HG03280 (cell line): ENCODE measurements at regions not wholly inside any gene's neighbourhood (a gene's known extent, or its start where the extent isn't known, plus 50 kb on each side); places are given as distances from the start of the nearest gene placed in this dataset.
"Not testable (repeated sequence)": the region's sequence is repeated elsewhere in the genome, so short reads cannot be mapped to it uniquely, and the experiment has no call there.

Experiments used
- ATAC-seq: cut with Tn5 transposase; IDR thresholded peaks from one replicate; pipeline ENCODE4 v1.9.1; 2021; ENCODE audit warnings: mild to moderate bottlenecking, moderate library complexity; ENCODE audit not compliant: unreplicated experiment

DNA sequence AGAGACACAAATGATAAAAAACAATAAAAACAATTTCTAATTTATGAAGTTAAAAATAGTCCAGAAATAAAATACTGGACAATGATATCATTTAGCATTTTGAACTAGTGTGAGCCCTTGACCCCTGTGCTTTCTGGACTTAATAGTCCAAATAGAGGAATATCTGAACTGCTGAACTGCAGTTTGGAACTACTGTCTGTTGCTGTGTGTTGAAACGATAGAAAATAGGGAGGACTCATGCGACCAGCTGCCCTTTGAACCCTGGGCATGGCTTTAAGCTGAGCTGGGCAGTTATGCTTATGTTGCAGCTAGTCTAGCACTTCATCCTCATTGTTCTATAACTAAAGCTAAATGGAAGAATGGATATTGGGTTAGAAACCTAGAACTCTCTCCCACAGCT, 99.5 kb downstream of the FMR1NB start:
- no peak for ATAC-seq

DNA sequence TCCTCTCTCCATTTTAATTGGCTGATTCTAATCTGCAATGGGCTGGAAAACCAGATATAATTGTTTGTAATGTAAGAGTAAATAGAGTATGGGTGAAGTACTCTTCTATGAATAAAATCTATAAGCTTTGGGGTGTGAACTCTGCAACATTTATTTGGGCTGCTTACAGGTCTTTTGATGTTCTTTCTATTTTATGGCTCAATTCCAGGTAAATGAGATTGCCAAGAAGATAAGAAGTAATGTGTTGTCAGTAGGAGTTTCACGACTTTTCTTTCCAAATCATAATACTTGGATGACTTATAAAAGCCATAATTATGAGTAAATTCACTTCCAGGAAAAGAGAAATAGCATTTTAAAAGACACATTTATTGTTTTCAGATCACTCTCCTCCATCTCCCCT, 103.5 kb downstream of the FMR1NB start:
- ATAC-seq = no peak

DNA sequence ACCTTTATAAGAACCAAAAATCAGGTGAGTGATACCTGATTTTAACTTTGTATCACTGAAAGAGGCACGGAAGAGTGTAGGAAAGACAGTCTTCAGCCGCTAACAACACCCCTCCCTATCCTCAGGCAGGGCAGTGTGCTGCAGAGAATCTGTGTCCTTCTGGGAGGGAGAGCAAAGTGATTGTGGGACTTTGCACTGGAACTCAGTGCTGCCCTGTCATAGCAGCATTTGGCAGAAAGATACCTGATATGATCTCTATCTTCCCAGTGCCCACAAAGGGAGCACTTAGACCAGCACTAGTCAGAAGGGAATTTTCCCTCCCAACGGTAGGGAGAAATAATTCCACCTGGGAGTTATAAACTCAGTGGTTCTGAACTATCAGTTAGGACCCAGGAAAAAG, 139.0 kb downstream of the FMR1NB start:
- no peak for ATAC-seq

DNA sequence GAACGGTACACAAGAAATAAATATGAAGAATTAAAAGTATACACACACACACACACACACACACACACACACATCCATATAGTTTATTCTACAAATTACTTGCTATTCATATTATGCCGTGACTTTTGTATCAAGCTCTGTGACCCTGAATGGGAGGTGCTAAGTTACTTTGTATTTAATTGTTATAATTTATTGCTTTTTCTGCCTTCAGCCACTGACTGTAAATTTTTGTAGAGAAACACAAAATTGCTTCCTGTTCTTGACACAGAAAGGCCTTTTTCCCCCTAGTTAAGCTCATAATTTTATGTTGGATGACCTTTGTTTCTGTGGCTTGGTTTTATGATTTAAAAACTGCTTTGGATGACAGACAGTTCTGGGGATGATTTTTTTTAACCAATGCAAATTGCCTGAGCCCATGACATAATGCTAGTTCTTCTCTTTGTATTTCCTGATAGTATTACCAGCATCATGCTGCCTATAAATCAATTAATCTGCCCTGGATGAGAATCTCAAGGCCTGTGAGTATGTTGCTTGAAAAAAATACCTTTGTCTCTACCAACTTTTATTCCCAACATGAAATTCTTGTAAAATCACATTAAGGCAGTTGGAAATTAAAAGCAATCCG, 140.0 kb downstream of the FMR1NB start:
- no peak for ATAC-seq

DNA sequence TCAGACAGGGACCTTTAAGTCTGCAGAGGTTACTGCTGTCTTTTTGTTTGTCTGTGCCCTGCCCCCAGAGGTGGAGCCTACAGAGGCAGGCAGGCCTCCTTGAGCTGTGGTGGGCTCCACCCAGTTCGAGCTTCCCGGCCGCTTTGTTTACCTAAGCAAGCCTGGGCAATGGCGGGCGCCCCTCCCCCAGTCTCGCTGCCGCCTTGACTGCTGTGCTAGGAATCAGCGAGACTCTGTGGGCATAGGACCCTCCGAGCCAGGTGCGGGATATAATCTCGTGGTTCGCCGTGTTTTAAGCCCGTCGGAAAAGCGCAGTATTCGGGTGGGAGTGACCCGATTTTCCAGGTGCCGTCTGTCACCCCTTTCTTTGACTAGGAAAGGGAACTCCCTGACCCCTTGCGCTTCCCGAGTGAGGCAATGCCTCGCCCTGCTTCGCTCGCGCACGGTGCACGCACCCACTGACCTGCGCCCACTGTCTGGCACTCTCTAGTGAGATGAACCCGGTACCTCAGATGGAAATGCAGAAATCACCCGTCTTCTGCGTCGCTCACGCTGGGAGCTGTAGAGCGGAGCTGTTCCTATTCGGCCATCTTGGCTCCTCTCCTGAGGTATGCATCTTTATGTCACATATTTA, 147.9 kb downstream of the FMR1NB start:
- not testable (repeated sequence) for ATAC-seq

DNA sequence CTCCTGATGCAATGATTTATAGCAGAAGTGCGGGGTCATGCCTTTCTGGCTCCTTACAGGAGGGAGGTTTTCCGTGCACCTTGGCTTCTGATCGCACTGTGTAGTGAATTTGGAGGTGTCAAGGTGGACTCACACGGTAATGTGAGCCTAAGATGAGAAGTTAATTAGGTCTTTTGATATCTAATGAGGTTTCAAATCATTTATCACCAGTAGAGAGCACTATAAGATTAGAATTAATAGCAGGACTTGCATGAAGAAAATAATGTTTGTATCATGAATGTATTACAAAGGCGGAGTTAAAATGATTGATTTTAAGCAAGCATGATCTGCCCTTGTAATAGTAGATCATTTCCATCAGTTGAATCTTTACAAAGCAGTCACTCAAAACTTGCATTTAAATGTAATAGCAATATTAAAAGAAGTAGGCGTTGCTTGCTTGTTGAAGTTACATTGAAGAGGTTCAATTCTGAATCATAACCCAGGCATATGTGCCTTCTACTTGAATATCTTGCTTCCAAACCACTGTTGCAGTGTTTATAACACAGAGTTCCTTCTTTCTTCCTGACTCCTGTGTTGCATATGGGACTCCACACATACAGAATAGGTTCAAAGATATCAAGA, 152.1 kb downstream of the FMR1NB start:
- no peak for ATAC-seq

DNA sequence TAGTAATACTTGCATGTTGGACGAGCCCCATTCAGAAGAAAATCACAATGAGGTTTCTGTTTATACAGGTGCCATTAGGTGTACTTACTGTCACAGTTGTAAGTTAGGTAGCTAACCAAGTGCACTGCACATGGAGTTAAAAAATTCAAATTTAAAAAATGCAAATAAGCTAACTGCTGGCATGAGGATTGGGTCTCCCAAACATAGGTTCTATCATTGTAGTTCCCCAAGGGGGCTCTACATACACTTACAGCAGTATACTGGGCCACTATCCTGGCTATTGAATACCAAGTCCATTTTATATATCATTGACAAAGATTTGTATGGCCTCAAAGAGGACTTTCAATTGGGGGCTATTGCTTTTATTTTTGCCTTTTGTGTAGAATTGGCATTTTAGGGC, 153.4 kb downstream of the FMR1NB start:
- ATAC-seq = no peak

DNA sequence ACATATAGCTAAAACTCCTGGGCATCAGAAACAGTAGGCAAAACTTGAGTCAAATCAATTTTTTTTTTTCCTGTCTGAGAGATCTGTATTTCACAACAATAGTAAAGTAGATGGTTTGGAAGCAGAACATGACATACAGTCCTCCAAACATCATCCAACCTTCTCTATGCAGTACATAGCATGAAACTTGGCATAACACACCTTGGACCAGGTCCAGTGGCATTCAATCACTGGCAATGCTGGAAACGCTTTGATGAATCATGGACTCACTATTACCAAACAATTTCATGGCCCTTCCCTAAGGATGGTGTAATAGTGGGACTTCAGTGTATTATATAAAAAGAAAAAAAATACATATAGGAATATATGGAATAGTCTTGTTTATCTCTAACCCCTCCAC, 154.6 kb downstream of the FMR1NB start:
- no peak for ATAC-seq

DNA sequence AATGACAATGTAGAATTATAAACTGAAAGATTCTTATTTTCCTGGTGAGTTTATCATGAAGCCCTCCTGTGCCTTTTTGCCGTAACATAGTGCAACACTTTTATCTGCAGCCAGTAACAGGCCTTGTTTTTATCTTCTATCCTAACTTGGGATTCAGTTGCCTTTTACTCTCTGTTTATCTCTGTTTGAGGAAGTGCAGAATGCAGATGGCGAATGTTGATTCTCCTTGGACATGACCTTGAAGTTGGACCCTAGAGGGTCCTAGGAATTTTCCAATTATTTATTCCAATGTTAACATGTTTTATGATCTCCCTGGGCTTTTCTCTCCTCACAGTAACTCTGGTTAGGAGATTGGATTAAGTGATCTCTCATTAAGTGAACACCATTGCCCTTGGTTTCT, 165.0 kb downstream of the FMR1NB start:
- ATAC-seq = no peak

DNA sequence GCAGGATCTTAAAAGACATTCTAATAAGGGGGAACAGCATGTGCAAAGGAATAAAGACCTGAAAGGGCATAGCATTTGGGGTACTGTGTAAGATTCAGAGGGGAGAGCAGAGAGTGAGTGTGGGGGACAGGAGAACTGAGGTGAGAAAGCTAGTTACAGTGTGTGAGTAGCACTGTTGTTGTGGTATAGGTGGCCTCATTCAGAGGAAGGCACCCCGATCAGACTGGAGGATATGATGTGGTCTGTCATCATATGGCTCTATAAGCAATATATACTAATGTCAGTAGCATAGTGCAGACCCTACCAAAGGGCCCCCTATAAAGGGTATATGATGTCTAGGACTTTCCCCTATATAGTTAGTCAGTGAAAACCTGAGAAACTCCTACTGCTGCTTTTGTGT, 175.8 kb downstream of the FMR1NB start:
- ATAC-seq = no peak

DNA sequence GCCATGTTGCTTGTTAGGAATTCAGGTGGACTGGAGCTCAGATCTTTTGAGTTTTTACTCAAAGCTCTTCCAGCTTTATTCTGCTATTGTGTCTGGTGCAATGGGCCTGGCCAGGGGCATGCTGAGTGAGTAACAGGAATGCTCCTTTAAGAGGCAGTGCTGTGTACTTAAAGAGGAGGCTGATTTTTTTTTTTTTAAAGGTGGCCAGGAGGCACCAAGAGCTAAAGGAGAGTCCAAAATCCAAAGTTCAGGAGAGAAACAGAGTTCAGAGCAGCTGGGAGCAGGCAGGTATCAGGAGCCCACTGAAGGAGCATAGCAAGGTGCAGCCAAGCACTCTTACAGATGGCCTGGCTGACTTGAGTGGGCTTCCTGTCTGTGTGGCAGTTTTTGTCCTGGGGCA, 178.7 kb downstream of the FMR1NB start:
- no peak for ATAC-seq

DNA sequence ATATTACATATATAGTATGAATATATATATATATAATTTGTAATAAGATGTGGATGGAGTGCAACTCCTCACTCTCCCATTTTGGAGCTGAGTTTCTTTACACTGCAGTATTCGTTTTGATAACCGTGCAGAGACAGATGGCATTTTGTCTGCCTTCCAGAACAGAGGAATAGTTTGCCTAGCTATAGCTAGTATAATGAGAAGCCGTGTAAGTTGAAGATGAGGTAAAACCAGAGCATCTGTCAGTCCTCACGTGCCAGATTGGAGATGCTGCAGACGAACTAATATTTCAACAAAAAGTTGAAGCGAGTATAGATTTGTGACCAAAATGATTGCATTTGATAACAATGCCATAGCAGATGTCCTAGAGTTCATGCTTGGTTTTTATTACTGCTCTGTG, 180.6 kb downstream of the FMR1NB start:
- ATAC-seq = no peak

DNA sequence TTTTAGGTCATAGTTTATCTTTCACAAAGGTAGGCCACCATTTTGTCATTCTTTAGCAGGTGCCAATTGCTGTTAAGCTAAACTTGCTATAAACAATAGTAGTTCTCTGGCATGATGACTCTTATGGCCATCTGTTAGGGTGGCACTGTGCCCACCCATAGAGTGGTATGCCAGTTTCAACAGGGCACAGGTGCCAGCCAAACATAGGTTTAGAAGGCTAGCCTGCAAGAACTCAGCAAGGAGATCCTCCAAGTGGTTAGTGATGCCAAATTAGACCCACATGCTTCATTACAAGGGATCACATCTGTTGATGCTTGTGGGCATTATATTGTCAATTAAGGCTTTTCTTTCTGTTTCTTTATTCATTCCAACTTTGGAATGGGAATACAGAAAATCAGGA, 204.5 kb downstream of the FMR1NB start:
- no peak for ATAC-seq

DNA sequence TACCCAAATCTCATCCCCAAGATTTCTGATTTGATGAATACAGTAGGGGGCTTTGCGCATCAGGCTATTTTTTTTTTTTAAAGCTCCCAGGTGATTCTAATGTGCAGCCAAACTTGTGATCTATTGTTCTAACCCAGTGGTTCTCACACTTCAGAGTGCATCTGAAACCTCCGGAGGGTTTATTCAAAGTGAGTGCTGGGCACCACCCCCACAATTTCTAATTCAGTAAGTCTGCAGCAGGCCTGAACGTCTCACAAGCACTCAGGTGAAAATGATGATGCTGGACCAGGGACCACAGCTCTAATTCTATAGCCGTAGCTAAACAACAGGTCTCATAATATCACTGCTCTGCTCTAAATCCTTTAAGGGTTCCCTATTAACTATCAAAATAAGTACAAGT, 211.4 kb downstream of the FMR1NB start:
- ATAC-seq = no peak

DNA sequence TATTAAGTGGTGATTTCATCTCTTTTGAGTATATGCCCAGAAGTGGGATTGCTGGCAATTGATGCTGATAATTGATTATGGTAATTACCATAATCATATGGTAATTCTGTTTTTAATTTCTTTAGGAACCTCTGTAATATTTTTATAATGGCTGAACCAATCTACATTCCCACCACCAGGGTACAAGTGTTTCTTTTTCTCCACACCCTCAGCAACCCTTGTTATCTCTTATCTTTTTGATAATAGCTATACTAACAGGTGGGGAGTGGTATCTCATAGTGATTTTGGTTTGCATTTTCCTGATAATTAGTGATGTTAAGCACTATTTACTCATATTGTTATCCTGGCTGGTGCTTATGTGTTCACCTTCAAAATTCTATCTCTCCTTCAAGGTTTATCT, 212.6 kb downstream of the FMR1NB start:
- ATAC-seq = no peak

DNA sequence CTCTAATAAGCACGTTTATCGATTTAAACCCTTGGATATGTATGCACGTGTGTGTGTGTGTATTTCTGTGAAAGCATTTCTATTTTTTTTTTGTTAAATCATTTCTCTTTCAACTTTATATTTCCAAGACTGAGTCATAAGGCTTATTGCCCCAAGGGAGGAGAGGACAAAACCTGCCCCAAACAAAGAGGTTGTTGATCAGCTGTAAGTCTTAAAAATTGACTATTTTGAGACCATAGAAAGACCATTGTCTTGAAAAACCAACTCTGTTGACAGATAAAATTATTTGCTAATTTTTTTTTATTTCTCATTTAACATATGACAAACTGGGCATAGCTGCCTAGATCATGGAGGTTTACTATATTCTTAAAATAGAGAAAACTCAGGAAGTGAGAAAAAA, 222.4 kb downstream of the FMR1NB start:
- ATAC-seq = no peak

DNA sequence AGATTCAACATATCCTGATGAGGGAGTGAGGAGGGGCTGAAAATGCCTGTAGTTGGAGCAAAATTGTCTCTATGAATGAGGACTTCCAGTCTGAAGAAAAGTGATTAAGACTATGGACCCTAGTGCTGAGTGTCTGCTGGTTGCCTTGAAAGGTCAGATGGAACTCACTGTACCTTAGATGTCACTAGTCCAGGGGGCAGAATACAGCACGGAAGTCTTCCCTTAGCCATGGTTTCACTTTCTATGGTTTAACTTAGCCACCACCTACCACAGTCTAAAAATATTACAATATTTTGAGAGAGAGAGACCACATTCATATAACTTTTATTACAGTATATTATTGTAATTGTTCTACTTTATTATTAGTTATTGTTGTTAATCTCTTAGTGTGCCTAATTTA, 223.1 kb downstream of the FMR1NB start:
- no peak for ATAC-seq

DNA sequence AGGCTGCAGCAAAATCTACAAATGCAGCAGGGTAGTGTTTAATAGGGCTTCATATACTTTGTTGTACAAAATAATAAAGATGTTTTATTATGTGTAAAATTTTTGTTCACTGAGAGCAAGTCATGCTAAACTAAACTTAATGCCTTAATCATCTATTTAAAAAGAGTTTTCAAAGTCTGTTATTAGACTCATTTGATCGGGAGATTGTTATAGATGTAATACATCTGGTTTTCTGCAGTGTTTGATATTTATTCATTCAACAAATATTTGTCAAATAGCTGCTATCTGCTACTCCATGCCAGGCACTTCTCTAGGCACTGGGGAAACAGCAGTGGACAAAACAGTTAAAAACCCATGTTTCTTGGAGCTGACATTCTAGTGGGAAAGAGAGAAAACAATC, 233.6 kb downstream of the FMR1NB start:
- ATAC-seq = no peak

DNA sequence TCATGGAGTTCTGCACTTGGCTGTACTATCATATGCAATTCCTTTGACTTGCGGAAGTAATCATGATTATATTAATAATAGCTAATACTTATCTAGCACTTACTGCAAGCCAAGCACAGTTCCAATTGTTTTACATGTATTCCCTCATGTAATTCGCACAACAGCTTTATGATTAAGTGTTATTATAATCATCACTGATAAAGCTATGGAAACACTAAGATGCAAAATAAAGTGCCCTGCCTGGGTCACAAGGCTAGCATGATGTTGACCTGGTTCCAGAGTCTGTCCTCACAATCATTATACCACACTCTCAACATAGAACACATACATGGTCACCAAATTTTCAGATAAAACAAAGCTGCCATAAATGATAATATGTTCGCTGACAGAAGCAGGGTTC, 234.6 kb downstream of the FMR1NB start:
- no peak for ATAC-seq

DNA sequence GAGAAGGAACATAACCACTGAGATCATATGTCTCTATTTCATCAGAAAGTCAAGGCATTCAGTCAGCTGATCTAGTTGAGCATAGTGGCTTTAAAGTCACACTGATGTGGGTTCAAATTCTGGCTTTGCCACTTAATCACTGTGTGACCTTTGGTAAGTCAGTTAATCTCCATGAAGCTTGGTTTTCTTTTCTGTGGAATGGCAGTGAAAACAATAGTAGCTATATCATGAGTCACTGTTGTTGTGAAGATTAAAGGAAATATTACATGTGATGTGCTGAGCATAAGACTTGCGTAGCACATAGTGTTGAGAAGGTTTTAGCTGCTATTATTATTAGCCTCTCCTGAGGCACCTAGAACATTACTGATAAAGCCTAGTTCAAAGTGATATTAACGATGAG, 242.2 kb downstream of the FMR1NB start:
- no peak for ATAC-seq

DNA sequence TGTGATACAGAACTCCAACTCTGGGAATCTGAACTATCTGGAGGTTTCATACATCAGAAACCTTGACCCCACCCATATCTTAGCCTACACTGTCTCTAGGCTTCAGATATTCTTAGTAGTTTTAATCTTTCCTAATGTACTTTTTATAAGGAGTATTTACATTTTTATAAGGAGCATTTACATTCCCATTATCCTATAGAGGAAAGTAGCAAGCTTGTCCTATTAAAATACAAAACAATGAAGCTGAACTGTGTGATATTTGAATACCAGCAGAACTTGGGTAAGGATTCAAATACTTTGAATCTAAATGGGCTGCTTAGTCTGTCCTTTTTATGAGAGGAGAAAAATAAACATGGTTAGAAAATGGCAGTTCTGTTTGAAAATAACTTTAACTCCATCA, 247.4 kb downstream of the FMR1NB start:
- no peak for ATAC-seq

DNA sequence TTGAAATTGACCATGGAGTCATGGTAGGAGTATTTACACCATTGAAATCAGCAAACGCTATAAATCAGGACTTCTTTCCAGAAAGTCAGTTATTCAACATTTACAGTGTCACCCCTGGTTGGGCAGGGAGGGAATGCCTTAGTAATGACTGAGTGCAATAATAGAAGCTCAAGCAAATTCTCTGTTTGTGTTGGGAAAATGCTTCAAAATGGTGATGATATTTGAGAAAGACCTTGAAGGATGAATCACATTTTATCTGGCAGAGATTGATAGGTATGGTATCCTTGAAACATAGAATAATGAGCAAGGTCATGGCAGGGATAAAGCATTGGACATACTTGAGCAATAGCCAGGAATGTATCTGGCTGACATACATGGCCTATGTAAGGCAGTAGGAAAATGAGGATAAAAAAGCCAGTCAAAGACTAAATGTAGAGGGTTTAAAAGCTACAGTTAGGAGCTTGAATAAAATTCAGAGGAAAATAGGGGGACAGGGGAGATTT, 248.7 kb downstream of the FMR1NB start:
- ATAC-seq = no peak

DNA sequence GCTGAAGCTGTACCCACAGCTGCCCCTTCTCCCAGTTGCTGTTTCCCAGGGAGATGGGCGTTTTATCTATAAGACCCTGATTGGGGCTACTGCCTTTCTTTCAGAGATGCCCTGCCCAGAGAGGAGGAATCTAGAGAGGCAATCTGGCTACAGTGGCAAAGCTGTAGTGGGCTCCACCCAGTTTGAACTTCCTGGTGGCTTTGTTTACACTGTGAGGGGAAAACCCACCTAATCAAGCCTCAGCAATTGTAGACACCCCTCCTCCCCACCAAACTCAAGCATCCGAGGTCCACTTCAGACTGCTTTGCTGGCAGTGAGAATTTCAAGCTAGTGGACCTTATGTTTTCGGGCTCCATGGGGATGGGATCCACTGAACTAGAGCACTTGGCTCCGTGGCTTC, 240.4 kb upstream of the AFF2 start:
- no peak for ATAC-seq
